ENCODE measurements at regions not wholly inside any gene's neighbourhood (a gene's known extent, or its start where the extent isn't known, plus 50 kb on each side); places are given as distances from the start of the nearest gene placed in this dataset.

DNA sequence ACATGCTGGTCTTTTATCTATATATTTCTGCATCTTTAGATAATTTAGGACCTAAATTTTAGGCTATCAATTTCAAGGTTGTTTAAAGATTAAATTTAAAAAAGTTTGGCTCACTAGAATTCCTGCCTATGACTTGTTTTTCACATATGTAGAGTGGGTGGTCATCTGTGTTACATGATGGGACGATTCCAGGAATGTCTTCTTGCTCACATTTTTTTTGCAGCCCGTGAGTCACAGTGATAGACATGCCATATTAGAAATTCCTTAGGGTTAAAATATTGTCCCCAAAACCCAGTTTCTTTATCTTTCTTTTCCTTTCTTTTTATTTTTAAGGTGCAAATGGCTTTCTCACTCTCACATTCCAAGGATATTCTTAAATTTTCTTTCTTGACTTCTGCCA is 652.0 kb downstream of the PLCL1 start:
- H3K9me3 ChIP-seq = no peaks in the 10 kb centered on the region
- intact Hi-C loops (cut with DNase I) = no loop called here
- no peak overlapping the region for H3K4me3 ChIP-seq
- no peak for DNase-seq (ENCODE audit: extremely low spot score)
- TF ChIP-seq POLR2AphosphoS5 (IDR thresholded peaks at IDR 0.05) = no peak
- TF ChIP-seq, protein P1, sequence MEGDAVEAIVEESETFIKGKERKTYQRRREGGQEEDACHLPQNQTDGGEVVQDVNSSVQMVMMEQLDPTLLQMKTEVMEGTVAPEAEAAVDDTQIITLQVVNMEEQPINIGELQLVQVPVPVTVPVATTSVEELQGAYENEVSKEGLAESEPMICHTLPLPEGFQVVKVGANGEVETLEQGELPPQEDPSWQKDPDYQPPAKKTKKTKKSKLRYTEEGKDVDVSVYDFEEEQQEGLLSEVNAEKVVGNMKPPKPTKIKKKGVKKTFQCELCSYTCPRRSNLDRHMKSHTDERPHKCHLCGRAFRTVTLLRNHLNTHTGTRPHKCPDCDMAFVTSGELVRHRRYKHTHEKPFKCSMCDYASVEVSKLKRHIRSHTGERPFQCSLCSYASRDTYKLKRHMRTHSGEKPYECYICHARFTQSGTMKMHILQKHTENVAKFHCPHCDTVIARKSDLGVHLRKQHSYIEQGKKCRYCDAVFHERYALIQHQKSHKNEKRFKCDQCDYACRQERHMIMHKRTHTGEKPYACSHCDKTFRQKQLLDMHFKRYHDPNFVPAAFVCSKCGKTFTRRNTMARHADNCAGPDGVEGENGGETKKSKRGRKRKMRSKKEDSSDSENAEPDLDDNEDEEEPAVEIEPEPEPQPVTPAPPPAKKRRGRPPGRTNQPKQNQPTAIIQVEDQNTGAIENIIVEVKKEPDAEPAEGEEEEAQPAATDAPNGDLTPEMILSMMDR (IDR thresholded peaks at IDR 0.05) = no peak
- no peak for TF ChIP-seq EP300 (IDR thresholded peaks at IDR 0.05)
- TF ChIP-seq POLR2A (IDR thresholded peaks at IDR 0.05; ENCODE audit: low read depth) = no peak
- no peak overlapping the region for H3K27ac ChIP-seq (replicated peaks in 1 of 4)
- no peaks in the 10 kb centered on the region for H3K27me3 ChIP-seq
- WGBS = 78% methylated on average over 2 of the region's 2 CpGs
- no peaks in the 10 kb centered on the region for H3K4me1 ChIP-seq
- no peaks in the 10 kb centered on the region for H3K36me3 ChIP-seq

DNA sequence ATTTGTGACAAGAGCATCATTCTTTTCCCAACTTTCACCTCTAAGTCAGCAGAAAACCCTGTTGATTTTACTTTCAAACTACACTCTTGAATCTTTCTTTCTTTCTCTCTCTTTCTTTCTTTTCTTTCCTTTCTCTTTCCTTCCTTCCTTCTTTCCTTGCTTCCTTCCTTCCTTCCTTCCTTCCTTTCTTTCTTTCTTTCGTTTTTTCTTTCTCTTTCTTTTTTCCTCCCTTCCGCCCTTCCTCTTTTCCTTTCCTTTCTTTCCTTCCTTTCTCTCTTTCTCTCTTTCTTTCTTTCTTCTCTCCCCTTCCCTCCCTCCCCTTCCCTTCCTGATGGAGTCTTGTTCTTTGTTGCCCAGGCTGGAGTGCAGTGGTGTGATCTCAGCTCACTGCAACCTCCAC is 649.5 kb downstream of the PLCL1 start:
- no peaks in the 10 kb centered on the region for H3K27me3 ChIP-seq
- no peak for DNase-seq (ENCODE audit: extremely low spot score)
- no peaks in the 10 kb centered on the region for H3K36me3 ChIP-seq
- intact Hi-C loops (cut with DNase I) = no loop called here
- H3K27ac ChIP-seq (replicated peaks in 1 of 4) = no peak overlapping the region
- 90% methylated on average over 2 of the region's 2 CpGs for WGBS
- H3K4me1 ChIP-seq = no peaks in the 10 kb centered on the region
- no peak overlapping the region for H3K4me3 ChIP-seq
- H3K9me3 ChIP-seq = no peaks in the 10 kb centered on the region
- TF ChIP-seq EP300 (IDR thresholded peaks at IDR 0.05) = no peak

DNA sequence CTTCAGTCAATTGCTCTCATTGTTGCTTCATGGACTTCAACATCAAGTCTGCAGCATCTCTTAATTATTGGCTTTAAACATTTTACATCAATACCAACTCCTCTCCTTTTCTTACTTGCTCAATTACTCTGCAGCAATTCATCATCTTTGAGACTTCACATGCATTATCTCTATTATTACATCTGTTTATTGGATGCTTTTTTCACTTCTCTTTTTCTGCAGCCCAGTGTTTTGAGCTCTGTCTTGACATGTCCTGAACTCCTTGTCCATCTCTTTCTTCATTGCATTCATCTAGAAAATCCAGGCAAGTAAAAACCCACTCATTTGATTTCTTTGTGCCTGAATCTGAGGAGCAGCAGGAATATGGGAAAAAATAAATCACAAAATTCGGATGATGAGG is 647.9 kb downstream of the PLCL1 start:
- Histone ChIP-seq H3K4me1 (no peaks in the 10 kb centered on the region), H3K4me3 (no peak overlapping the region), H3K9me3 (no peaks in the 10 kb centered on the region), H3K27ac (replicated peaks in 1 of 4) (no peak overlapping the region), H3K27me3 (no peaks in the 10 kb centered on the region), H3K36me3 (no peaks in the 10 kb centered on the region)
- TF ChIP-seq POLR2AphosphoS5 (IDR thresholded peaks at IDR 0.05) (no peak), POLR2A (IDR thresholded peaks at IDR 0.05; ENCODE audit: low read depth) (no peak), EP300 (IDR thresholded peaks at IDR 0.05) (no peak)
- TF ChIP-seq, protein P1 (IDR thresholded peaks at IDR 0.05) = no peak
- 75% methylated on average over 1 of the region's 1 CpG for WGBS
- intact Hi-C loops (cut with DNase I) = no loop called here
- DNase-seq (ENCODE audit: extremely low spot score) = no peak

DNA sequence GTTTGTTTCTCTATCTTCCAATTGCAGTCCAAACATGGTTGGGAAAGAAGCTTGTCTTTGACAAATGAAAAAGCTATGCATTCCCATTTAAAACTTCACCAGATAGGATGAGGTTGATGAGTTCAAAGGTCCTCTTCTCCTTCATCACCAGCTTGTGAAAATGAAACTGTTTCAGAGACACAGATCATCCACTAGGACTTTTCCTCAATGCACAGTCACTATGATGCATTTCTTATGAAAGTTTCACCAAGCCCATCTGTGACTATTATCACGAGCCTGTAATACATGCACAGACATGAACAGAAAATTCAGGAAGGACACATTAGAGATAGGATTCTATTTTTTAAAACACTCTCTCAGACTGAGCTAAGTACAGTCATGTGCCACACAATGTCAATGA is 644.4 kb downstream of the PLCL1 start:
- Histone ChIP-seq H3K27ac (replicated peaks in 1 of 4) (no peak overlapping the region), H3K27me3 (no peaks in the 10 kb centered on the region), H3K4me1 (no peaks in the 10 kb centered on the region), H3K9me3 (no peaks in the 10 kb centered on the region), H3K36me3 (no peaks in the 10 kb centered on the region), H3K4me3 (no peak overlapping the region)
- TF ChIP-seq, protein P1 (IDR thresholded peaks at IDR 0.05) = no peak
- TF ChIP-seq POLR2AphosphoS5 (IDR thresholded peaks at IDR 0.05) = no peak
- TF ChIP-seq EP300 (IDR thresholded peaks at IDR 0.05) = no peak
- no peak for TF ChIP-seq POLR2A (IDR thresholded peaks at IDR 0.05; ENCODE audit: low read depth)
- intact Hi-C loops (cut with DNase I) = no loop called here
- no peak for DNase-seq (ENCODE audit: extremely low spot score)
- 78% methylated on average over 1 of the region's 1 CpG for WGBS

DNA sequence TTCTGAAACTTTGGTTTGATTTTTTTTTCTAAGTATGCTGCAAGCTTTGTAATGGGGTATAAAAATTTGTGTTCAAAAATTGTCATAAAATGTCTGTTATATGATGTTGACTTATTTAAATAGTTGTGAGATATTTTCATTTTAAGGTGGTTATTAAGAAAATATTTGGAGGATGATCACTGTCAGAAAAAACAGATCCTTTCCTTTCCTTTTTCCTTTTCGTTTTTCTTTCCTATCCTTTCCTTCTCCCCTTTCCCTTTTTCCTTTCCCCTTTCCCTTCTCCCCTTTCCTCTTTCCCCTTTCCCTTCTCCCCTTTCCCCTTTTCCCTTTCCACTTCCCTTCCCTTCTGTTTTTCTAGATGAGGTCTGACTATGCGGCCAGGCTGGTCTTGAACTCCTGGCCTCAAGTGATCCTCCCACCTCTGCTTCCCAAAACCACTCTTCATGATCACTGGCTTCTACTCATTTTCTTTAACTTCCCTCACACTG is 640.5 kb downstream of the PLCL1 start:
- H3K9me3 ChIP-seq = no peaks in the 10 kb centered on the region
- no peaks in the 10 kb centered on the region for H3K27me3 ChIP-seq
- DNase-seq (ENCODE audit: extremely low spot score) = no peak
- no peaks in the 10 kb centered on the region for H3K4me1 ChIP-seq
- no peak overlapping the region for H3K27ac ChIP-seq (replicated peaks in 1 of 4)
- 71% methylated on average over 2 of the region's 2 CpGs for WGBS
- TF ChIP-seq POLR2A (IDR thresholded peaks at IDR 0.05; ENCODE audit: low read depth) (no peak), EP300 (IDR thresholded peaks at IDR 0.05) (no peak), POLR2AphosphoS5 (IDR thresholded peaks at IDR 0.05) (no peak)
- TF ChIP-seq, protein P1 (IDR thresholded peaks at IDR 0.05) = no peak
- no peaks in the 10 kb centered on the region for H3K36me3 ChIP-seq
- H3K4me3 ChIP-seq = no peak overlapping the region
- intact Hi-C loops (cut with DNase I) = no loop called here

All from esophagus muscularis mucosa (tissue), 4 donors.